GM12878 (cell line): ENCODE measurements at regions not wholly inside any gene's neighbourhood (a gene's known extent, or its start where the extent isn't known, plus 50 kb on each side); places are given as distances from the start of the nearest gene placed in this dataset.

Experiments used
- MEF2A ChIP-seq: IDR thresholded peaks from 2 replicates; pipeline ENCODE4 v1.6.1; 2011; ENCODE audit warnings: low read depth, mild to moderate bottlenecking, low read length, moderate library complexity; ENCODE audit not compliant: insufficient read depth
- SIX5 ChIP-seq: IDR thresholded peaks from 2 replicates; pipeline ENCODE4 v1.6.1; 2011; ENCODE audit warnings: mild to moderate bottlenecking, low read depth, low read length, moderate library complexity; ENCODE audit not compliant: severe bottlenecking
- USF2 ChIP-seq: IDR thresholded peaks from 2 replicates; pipeline ENCODE4 v1.6.1; 2011; ENCODE audit warnings: low read depth, low read length, improper control_type of control experiment, borderline replicate concordance
- ZBTB4 ChIP-seq: fragments of 450-650 bp; formaldehyde crosslinking; IDR thresholded peaks from 2 replicates; pipeline ENCODE4 v1.4.0; 2022; ENCODE audit warnings: mild to moderate bottlenecking, moderate library complexity
- ZBTB40 ChIP-seq: fragments of 450-650 bp; IDR thresholded peaks from 2 replicates; pipeline ENCODE4 v1.6.1; 2016; ENCODE audit warnings: mild to moderate bottlenecking, moderate library complexity, borderline replicate concordance

- TF ChIP-seq SIX5 = no peak
- TF ChIP-seq USF2 = no peak
- no peak for TF ChIP-seq ZBTB4 (CRISPR knock-in tag)
- TF ChIP-seq MEF2A = no peak
- TF ChIP-seq ZBTB40 = no peak
Measured at GRCh38 chr10:4391683-4392082, 434.3 kb upstream of the AKR1E2 start (continued).
